HepG2 (cell line): ENCODE measurements at regions not wholly inside any gene's neighbourhood (a gene's known extent, or its start where the extent isn't known, plus 50 kb on each side); places are given as distances from the start of the nearest gene placed in this dataset.

ENCODE experiments used
- ATAC-seq: fragments of 200-7000 bp; cut with Tn5 transposase; 3 replicates; pipeline ENCODE4 v1.9.1; 2020; ENCODE audit warnings: mild to moderate bottlenecking, moderate library complexity
- BruUV-seq: library from RNA; stranded (reverse); fragments of 400-500 nt; replicated peaks from 2 replicates; lab custom pipeline; 2021; lab: Mats Ljungman, UMichigan
- CTCF ChIA-PET: fragments of 300-600 bp; formaldehyde crosslinking; extraction: SDS; loops from one replicate; lab custom pipeline; 2021; ENCODE audit warnings: low total read pairs, inconsistent platforms, low intra/inter-chr PET ratio; lab: Yijun Ruan, JAX
- POLR2A ChIA-PET: fragments of 350-600 bp; sonication (Branson Sonifier 250); formaldehyde crosslinking; loops from one replicate; lab custom pipeline; 2020; ENCODE audit warnings: antibody characterized with exemption, inconsistent platforms; lab: Yijun Ruan, JAX
- DNase-seq: peaks from one replicate; pipeline ENCODE4 v3.0.0-alpha.2; 2015; ENCODE audit warnings: low spot score
- FAIRE-seq: peaks from 3 replicates; lab custom pipeline; 2011; peaks lifted over from hg19 to GRCh38; lab: Jason Lieb, UNC
- H2AFZ ChIP-seq: one replicate; pipeline ENCODE4 v1.6.1; 2011; ENCODE audit warnings: low read length, inconsistent platforms
- H3K27ac ChIP-seq: fragments of 300-600 bp; 3 replicates; pipeline ENCODE4 v1.8.0; 2011; ENCODE audit warnings: mixed run types, mild to moderate bottlenecking, mixed read lengths, low read length, inconsistent platforms; ENCODE audit not compliant: insufficient read depth; ENCODE audit errors: extremely low read length
- H3K27me3 ChIP-seq, 2 experiments: fragments of 200-600 bp in 1 of 2; 2 replicates in 1 of 2; 3 replicates in 1 of 2; pipeline versions ENCODE4 v1.6.0 to v1.8.0; 2011; ENCODE audit warnings: low read length in 2 of 2, mild to moderate bottlenecking in 2 of 2, moderate library complexity in 2 of 2, inconsistent platforms in 1 of 2; ENCODE audit not compliant: insufficient read depth in 2 of 2, control insufficient read depth in 1 of 2
- H3K36me3 ChIP-seq, 2 experiments: fragments of 200-600 bp in 1 of 2; replicated peaks in 1 of 2; 2 replicates in 1 of 2; 3 replicates in 1 of 2; pipeline versions ENCODE4 v1.5.1 to v1.8.0; 2011; ENCODE audit warnings: low read length in 2 of 2, inconsistent platforms in 1 of 2; ENCODE audit not compliant: insufficient read depth in 2 of 2, control insufficient read depth in 1 of 2
- H3K4me1 ChIP-seq: 2 replicates; pipeline ENCODE4 v1.5.1; 2012; ENCODE audit warnings: low read length, inconsistent platforms; ENCODE audit not compliant: insufficient read depth
- H3K4me2 ChIP-seq: 2 replicates; pipeline ENCODE4 v1.6.0; 2011; ENCODE audit warnings: low read depth, low read length, inconsistent platforms
- H3K4me3 ChIP-seq, 3 experiments: fragments of 200-600 bp in 1 of 3; sonication (generic), shearing (Covaris generic) in 1 of 3; replicated peaks in 1 of 3; 2 replicates each; pipeline ENCODE4 v1.5.1; 2011 to 2016; ENCODE audit warnings: low read length in 3 of 3, inconsistent platforms in 2 of 3, low read depth in 2 of 3, mild to moderate bottlenecking in 2 of 3, control low read depth in 1 of 3, mixed read lengths in 1 of 3; ENCODE audit not compliant: insufficient read depth in 1 of 3
- H3K79me2 ChIP-seq: one replicate; pipeline ENCODE4 v1.6.1; 2011; ENCODE audit warnings: low read length, inconsistent platforms; ENCODE audit not compliant: insufficient read depth
- H3K9ac ChIP-seq: 2 replicates; pipeline ENCODE4 v1.6.0; 2011; ENCODE audit warnings: mild to moderate bottlenecking, low read depth, low read length, inconsistent platforms; ENCODE audit not compliant: insufficient read depth
- H3K9me3 ChIP-seq: 2 replicates; pipeline ENCODE4 v1.5.1; 2012; ENCODE audit warnings: mild to moderate bottlenecking, low read length
- H4K20me1 ChIP-seq: 2 replicates; pipeline ENCODE4 v1.6.0; 2011; ENCODE audit warnings: inconsistent platforms, mild to moderate bottlenecking, low read length, moderate library complexity; ENCODE audit not compliant: insufficient read depth
- ATRX ChIP-seq: sonication (generic); formaldehyde crosslinking; IDR thresholded peaks from 2 replicates; pipeline ENCODE4 v1.4.0; 2020; ENCODE audit warnings: missing genetic modification reagents, borderline replicate concordance
- GABPA ChIP-seq, 2 experiments: IDR thresholded peaks; 2 replicates each; pipeline ENCODE4 v1.6.1; 2011 to 2016; ENCODE audit warnings: low read depth in 2 of 2, low read length in 1 of 2, missing biosample characterization in 1 of 2, missing genetic modification characterization in 1 of 2
- SKIL ChIP-seq: sonication (generic); formaldehyde crosslinking; IDR thresholded peaks from 2 replicates; pipeline ENCODE4 v1.8.0; 2022; ENCODE audit warnings: missing genetic modification reagents, mild to moderate bottlenecking, moderate library complexity, borderline replicate concordance
- SMAD9 ChIP-seq: sonication (generic); formaldehyde crosslinking; IDR thresholded peaks from 2 replicates; pipeline ENCODE4 v1.5.1; 2020; ENCODE audit warnings: mild to moderate bottlenecking, missing genetic modification reagents
- SNAPC4 ChIP-seq: sonication (generic); formaldehyde crosslinking; IDR thresholded peaks from 2 replicates; pipeline ENCODE4 v1.4.0; 2020; ENCODE audit warnings: mild to moderate bottlenecking, missing genetic modification reagents
- SNRNP70 ChIP-seq: fragments of 200-400 bp; formaldehyde crosslinking; IDR thresholded peaks from 2 replicates; pipeline ENCODE4 v1.6.1; 2017; ENCODE audit warnings: mild to moderate bottlenecking, low read depth, low read length, moderate library complexity
- ZNF350 ChIP-seq: sonication (generic); formaldehyde crosslinking; IDR thresholded peaks from 2 replicates; pipeline ENCODE4 v1.4.0; 2020; ENCODE audit warnings: mild to moderate bottlenecking, low read depth, missing genetic modification reagents, borderline replicate concordance
- ZNF570 ChIP-seq: sonication (generic); formaldehyde crosslinking; IDR thresholded peaks from 2 replicates; pipeline ENCODE4 v1.4.0; 2020; ENCODE audit warnings: mild to moderate bottlenecking, missing genetic modification reagents, borderline replicate concordance
- WGBS: methylation state at CpG from one replicate; pipeline ENCODE4 v1.1.6; 2017; ENCODE audit warnings: low lambda C conversion rate; 5-methylcytosine and 5-hydroxymethylcytosine counted together
- in situ Hi-C: cut with HindIII; loops from 2 replicates; pipeline ENCODE4 v1.10.0; 2017; ENCODE audit warnings: low pct_unique_long_range_greater_than_20kb; ENCODE audit not compliant: extremely low pct_ligation_motif_present
- intact Hi-C: fragments of 100-400 bp; cut with micrococcal nuclease; formaldehyde crosslinking; loops from one replicate; pipeline ENCODE4 v1.10.0; 2022; ENCODE audit not compliant: unreplicated experiment

- no peak for TF ChIP-seq ZNF350 (CRISPR knock-in tag)
These were observed 251.7 kb upstream of the ANKRD50 start (continued) for GRCh38 chr4:124964251-124964650.

- Histone ChIP-seq H3K4me2 (no peak overlapping the region), H3K27me3 (no peaks in the 10 kb centered on the region), H3K9me3 (peaks cover 28% of the 10 kb centered on the region), H3K4me1 (no peaks in the 10 kb centered on the region), H3K4me3 (no peak overlapping the region), H4K20me1 (no peaks in the 10 kb centered on the region), H3K27ac (no peak overlapping the region), H3K36me3 (no peaks in the 10 kb centered on the region), H2AFZ (no peak overlapping the region), H3K79me2 (no peaks in the 10 kb centered on the region), H3K9ac (no peak overlapping the region)
- DNase-seq (no peak), FAIRE-seq (no peak), ATAC-seq (no peak)
- in situ Hi-C loops, result no loop called here
- intact Hi-C loops, result no loop called here
- WGBS, result 25% methylated on average over 2 of the region's 4 CpGs
- no TSS peak for BruUV-seq
- ChIA-PET POLR2A (no interaction called here), CTCF (no interaction called here)
- no peak for TF ChIP-seq SMAD9
- no peak for TF ChIP-seq ZNF570 (CRISPR knock-in tag)
- TF ChIP-seq GABPA (IDR thresholded peaks at IDR 0.05; ENCODE audit: low read depth, low read length), result no peak
- no peak for TF ChIP-seq GABPA (CRISPR knock-in tag; IDR thresholded peaks at IDR 0.05; ENCODE audit: low read depth)
- no peak for TF ChIP-seq ATRX
- TF ChIP-seq SNRNP70, result no peak
- TF ChIP-seq SNAPC4, result no peak
- TF ChIP-seq SKIL, result no peak
These were observed 248.7 kb upstream of the ANKRD50 start for GRCh38 chr4:124961138-124961750.
